ENCODE measurements at regions not wholly inside any gene's neighbourhood (a gene's known extent, or its start where the extent isn't known, plus 50 kb on each side); places are given as distances from the start of the nearest gene placed in this dataset.

DNA sequence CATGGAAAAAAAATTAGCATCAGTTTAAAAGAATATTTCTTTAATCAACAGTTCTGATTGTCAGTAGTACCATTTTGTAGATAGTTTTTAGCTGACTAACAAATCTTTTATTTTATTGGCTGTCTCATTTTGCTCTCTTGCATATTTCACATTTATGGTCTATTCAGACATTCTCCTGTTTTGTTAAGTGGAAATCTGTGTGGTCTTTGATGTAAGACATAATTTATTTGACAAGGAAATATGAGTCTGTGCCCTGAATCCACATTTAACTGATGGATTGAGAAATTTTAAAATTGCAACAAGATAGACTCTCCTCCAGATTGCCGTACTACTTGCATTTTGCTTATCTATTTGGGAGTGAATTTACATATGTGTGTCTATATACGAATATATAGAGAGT lies 96.3 kb upstream of the ATP5MC3 start:
- H2AFZ ChIP-seq (ENCODE audit: low read depth, low read length): no peak overlapping the region
- H3K4me1 ChIP-seq (ENCODE audit: insufficient read depth, low read length): no peaks in the 10 kb centered on the region
- Mint-ChIP-seq H3K36me3 (ENCODE audit: low read depth, unreplicated experiment) (no peaks in the 10 kb centered on the region), H3K4me1 (ENCODE audit: low read depth, unreplicated experiment) (no peaks in the 10 kb centered on the region), H3K27ac (ENCODE audit: unreplicated experiment) (no peak overlapping the region), H3K9me3 (ENCODE audit: unreplicated experiment) (peaks cover 1% of the 10 kb centered on the region), H3K4me3 (ENCODE audit: unreplicated experiment) (no peak overlapping the region), H3K27me3 (ENCODE audit: low read depth, unreplicated experiment) (peaks cover 4% of the 10 kb centered on the region)
- H3K9me3 ChIP-seq (ENCODE audit: insufficient read depth, low read depth, low read length): no peaks in the 10 kb centered on the region
- no peaks in the 10 kb centered on the region for H3K36me3 ChIP-seq (ENCODE audit: insufficient read depth, low read length)
- no peaks in the 10 kb centered on the region for H3K79me2 ChIP-seq (ENCODE audit: insufficient read depth, low read length)
- H3K27me3 ChIP-seq (ENCODE audit: insufficient read depth, low read length): peaks cover 2% of the 10 kb centered on the region
- no peak overlapping the region for H3K9ac ChIP-seq (ENCODE audit: low read length)
- H3K27ac ChIP-seq (ENCODE audit: low read depth, low read length): no peak overlapping the region
- H3K4me3 ChIP-seq (ENCODE audit: insufficient read depth, low read depth, low read length): no peak overlapping the region
- H4K20me1 ChIP-seq (ENCODE audit: insufficient read depth, low read length): no peaks in the 10 kb centered on the region
- TF ChIP-seq EZH2 (IDR thresholded peaks at IDR 0.05; ENCODE audit: insufficient read depth, low read length): no peak
- TF ChIP-seq, protein P1, sequence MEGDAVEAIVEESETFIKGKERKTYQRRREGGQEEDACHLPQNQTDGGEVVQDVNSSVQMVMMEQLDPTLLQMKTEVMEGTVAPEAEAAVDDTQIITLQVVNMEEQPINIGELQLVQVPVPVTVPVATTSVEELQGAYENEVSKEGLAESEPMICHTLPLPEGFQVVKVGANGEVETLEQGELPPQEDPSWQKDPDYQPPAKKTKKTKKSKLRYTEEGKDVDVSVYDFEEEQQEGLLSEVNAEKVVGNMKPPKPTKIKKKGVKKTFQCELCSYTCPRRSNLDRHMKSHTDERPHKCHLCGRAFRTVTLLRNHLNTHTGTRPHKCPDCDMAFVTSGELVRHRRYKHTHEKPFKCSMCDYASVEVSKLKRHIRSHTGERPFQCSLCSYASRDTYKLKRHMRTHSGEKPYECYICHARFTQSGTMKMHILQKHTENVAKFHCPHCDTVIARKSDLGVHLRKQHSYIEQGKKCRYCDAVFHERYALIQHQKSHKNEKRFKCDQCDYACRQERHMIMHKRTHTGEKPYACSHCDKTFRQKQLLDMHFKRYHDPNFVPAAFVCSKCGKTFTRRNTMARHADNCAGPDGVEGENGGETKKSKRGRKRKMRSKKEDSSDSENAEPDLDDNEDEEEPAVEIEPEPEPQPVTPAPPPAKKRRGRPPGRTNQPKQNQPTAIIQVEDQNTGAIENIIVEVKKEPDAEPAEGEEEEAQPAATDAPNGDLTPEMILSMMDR (IDR thresholded peaks at IDR 0.05; ENCODE audit: insufficient read depth, low read depth, low read length): no peak
- no peak overlapping the region for H3K4me2 ChIP-seq (ENCODE audit: low read length)
- DNase-seq (ENCODE audit: low read depth): no peak
- no peak for FAIRE-seq

GRCh38 chr2:175275539-175275938 lies 94.0 kb upstream of the ATP5MC3 start:
- no peak overlapping the region for H2AFZ ChIP-seq (ENCODE audit: low read depth, low read length)
- H3K4me1 ChIP-seq (ENCODE audit: insufficient read depth, low read length): no peaks in the 10 kb centered on the region
- Mint-ChIP-seq H3K36me3 (ENCODE audit: low read depth, unreplicated experiment) (no peaks in the 10 kb centered on the region), H3K27me3 (ENCODE audit: low read depth, unreplicated experiment) (peaks cover 4% of the 10 kb centered on the region), H3K9me3 (ENCODE audit: unreplicated experiment) (peaks cover 1% of the 10 kb centered on the region), H3K4me3 (ENCODE audit: unreplicated experiment) (no peak overlapping the region), H3K27ac (ENCODE audit: unreplicated experiment) (no peak overlapping the region), H3K4me1 (ENCODE audit: low read depth, unreplicated experiment) (peaks cover 2% of the 10 kb centered on the region)
- H3K9ac ChIP-seq (ENCODE audit: low read length): no peak overlapping the region
- DNase-seq (ENCODE audit: low read depth): no peak
- H3K36me3 ChIP-seq (ENCODE audit: insufficient read depth, low read length): no peaks in the 10 kb centered on the region
- H3K27ac ChIP-seq (ENCODE audit: low read depth, low read length): no peak overlapping the region
- FAIRE-seq: peak; percentile 17
- no peaks in the 10 kb centered on the region for H3K79me2 ChIP-seq (ENCODE audit: insufficient read depth, low read length)
- no peak overlapping the region for H3K4me3 ChIP-seq (ENCODE audit: insufficient read depth, low read depth, low read length)
- TF ChIP-seq, protein P1 (IDR thresholded peaks at IDR 0.05; ENCODE audit: insufficient read depth, low read depth, low read length): no peak
- TF ChIP-seq EZH2 (IDR thresholded peaks at IDR 0.05; ENCODE audit: insufficient read depth, low read length): no peak
- peaks cover 2% of the 10 kb centered on the region for H3K27me3 ChIP-seq (ENCODE audit: insufficient read depth, low read length)
- H3K4me2 ChIP-seq (ENCODE audit: low read length): no peak overlapping the region
- H4K20me1 ChIP-seq (ENCODE audit: insufficient read depth, low read length): no peaks in the 10 kb centered on the region
- no peaks in the 10 kb centered on the region for H3K9me3 ChIP-seq (ENCODE audit: insufficient read depth, low read depth, low read length)

DNA sequence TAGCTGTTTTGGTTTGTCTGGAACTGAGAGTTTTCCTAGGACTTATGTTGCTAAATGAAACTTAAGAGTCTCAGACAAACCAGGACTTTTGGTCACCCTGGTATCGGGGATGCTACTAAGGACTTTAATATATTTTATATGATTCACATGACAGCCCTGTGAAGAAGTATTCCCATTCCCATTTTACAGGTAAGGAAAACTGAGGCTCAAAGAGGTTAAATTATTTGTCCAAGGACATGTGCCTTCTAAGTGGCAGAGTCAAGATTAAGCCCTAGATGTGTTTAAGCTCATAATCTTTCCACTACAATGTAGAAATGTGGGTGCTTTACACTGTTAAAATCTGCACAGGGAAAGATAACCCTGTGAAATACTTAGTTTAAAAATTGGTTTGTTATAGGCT lies 77.7 kb upstream of the ATP5MC3 start:
- H3K36me3 Mint-ChIP-seq (ENCODE audit: low read depth, unreplicated experiment): no peaks in the 10 kb centered on the region
- no peak overlapping the region for H2AFZ ChIP-seq (ENCODE audit: low read depth, low read length)
- H3K9me3 ChIP-seq (ENCODE audit: insufficient read depth, low read depth, low read length): no peaks in the 10 kb centered on the region
- DNase-seq (ENCODE audit: low read depth): no peak
- H3K27me3 ChIP-seq (ENCODE audit: insufficient read depth, low read length): peaks cover 2% of the 10 kb centered on the region
- H3K79me2 ChIP-seq (ENCODE audit: insufficient read depth, low read length): no peaks in the 10 kb centered on the region
- peaks cover 3% of the 10 kb centered on the region for H3K27me3 Mint-ChIP-seq (ENCODE audit: low read depth, unreplicated experiment)
- H4K20me1 ChIP-seq (ENCODE audit: insufficient read depth, low read length): no peaks in the 10 kb centered on the region
- H3K27ac ChIP-seq (ENCODE audit: low read depth, low read length): no peak overlapping the region
- H3K4me1 Mint-ChIP-seq (ENCODE audit: low read depth, unreplicated experiment): no peaks in the 10 kb centered on the region
- H3K4me3 ChIP-seq (ENCODE audit: insufficient read depth, low read depth, low read length): no peak overlapping the region
- no peaks in the 10 kb centered on the region for H3K4me1 ChIP-seq (ENCODE audit: insufficient read depth, low read length)
- H3K9me3 Mint-ChIP-seq (ENCODE audit: unreplicated experiment): peaks cover 4% of the 10 kb centered on the region
- H3K4me3 Mint-ChIP-seq (ENCODE audit: unreplicated experiment): no peak overlapping the region
- TF ChIP-seq EZH2 (IDR thresholded peaks at IDR 0.05; ENCODE audit: insufficient read depth, low read length): no peak
- TF ChIP-seq, protein P1 (IDR thresholded peaks at IDR 0.05; ENCODE audit: insufficient read depth, low read depth, low read length): no peak
- no peak for FAIRE-seq
- H3K4me2 ChIP-seq (ENCODE audit: low read length): no peak overlapping the region
- no peaks in the 10 kb centered on the region for H3K36me3 ChIP-seq (ENCODE audit: insufficient read depth, low read length)
- H3K27ac Mint-ChIP-seq (ENCODE audit: unreplicated experiment): no peak overlapping the region
- no peak overlapping the region for H3K9ac ChIP-seq (ENCODE audit: low read length)
